ENCODE measurements at regions not wholly inside any gene's neighbourhood (a gene's known extent, or its start where the extent isn't known, plus 50 kb on each side); places are given as distances from the start of the nearest gene placed in this dataset.
"Not testable (repeated sequence)": the region's sequence is repeated elsewhere in the genome, so short reads cannot be mapped to it uniquely, and the experiment has no call there.

DNA sequence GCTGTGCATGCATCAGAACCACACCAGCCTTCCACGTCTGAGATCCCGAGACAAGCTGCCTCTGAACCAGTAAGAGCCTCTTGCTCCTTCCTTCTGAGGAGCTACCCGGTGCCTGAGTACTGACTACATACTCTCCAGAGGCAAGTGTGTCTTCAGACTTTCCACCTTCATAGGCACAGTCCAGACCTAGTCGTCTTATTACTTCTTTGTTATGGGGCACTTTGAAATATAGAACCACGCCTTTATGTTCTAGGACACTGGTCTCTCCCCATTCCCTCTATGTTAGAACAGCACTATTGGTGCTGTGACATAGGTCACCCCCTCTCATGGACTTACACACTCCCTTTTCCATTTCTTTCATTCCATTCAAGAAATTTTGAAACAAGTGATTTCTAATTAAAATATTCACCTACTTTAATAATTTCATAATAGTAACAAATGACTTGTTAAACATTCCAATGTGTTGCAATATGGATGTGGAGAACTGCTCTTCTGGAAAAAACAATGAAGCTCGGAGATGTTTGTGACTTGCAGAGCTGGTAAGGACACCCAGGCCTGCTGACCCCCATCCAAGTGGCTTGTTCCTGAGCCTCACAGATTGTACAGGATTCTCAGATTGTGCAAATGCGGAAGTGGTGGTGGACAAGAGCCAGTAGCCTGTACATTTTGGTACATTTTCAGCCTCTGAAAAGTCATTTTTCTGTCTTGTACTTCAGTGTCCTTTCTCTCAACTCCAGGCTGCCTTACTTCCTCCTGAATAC, 76.1 kb upstream of the SIPA1L2 start:
- DNase-seq: no peak
- no peaks in the 10 kb centered on the region for H3K9me2 ChIP-seq (replicated peaks; ENCODE audit: insufficient read depth, low read length)
- H3K27ac ChIP-seq (ENCODE audit: low read length): no peak overlapping the region
- H3K9me3 ChIP-seq (ENCODE audit: low read length): no peaks in the 10 kb centered on the region
- no peak overlapping the region for H2AFZ ChIP-seq (ENCODE audit: low read length)
- H4K20me1 ChIP-seq (ENCODE audit: insufficient read depth, low read depth, low read length): no peaks in the 10 kb centered on the region
- no peak overlapping the region for H3K9ac ChIP-seq (ENCODE audit: low read length)
- no peaks in the 10 kb centered on the region for H3K79me2 ChIP-seq (ENCODE audit: low read length)
- H3K4me3 ChIP-seq (ENCODE audit: low read length): no peak overlapping the region
- no peaks in the 10 kb centered on the region for H3K27me3 ChIP-seq (ENCODE audit: low read length)
- no peaks in the 10 kb centered on the region for H3K36me3 ChIP-seq (ENCODE audit: insufficient read depth, low read length)
- H3K4me1 ChIP-seq (ENCODE audit: low read length): no peaks in the 10 kb centered on the region
- no peak overlapping the region for H3K4me2 ChIP-seq (ENCODE audit: low read depth, low read length, poor library complexity, severe bottlenecking)

DNA sequence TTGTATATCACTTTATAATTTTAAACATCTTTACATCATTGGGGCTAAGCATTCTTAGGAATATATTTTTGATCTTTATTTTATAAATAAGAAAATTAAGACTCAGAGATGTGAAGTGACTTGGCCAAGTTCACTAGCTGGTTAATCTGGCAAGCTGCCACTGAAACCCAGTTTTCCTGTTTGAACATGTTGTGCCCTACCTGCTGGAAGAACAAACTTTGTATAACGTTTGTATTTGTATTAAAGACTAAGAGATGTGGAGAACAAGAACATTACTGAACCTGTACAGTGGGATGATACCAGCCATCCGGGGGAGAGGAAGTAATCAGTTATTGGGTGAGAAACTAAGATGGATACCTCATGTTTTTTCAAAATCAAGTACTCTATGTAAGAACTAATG, 77.2 kb upstream of the SIPA1L2 start:
- H3K4me2 ChIP-seq (ENCODE audit: low read depth, low read length, poor library complexity, severe bottlenecking): no peak overlapping the region
- H4K20me1 ChIP-seq (ENCODE audit: insufficient read depth, low read depth, low read length): no peaks in the 10 kb centered on the region
- no peak overlapping the region for H2AFZ ChIP-seq (ENCODE audit: low read length)
- no peaks in the 10 kb centered on the region for H3K9me2 ChIP-seq (replicated peaks; ENCODE audit: insufficient read depth, low read length)
- H3K9ac ChIP-seq (ENCODE audit: low read length): no peak overlapping the region
- H3K4me1 ChIP-seq (ENCODE audit: low read length): no peaks in the 10 kb centered on the region
- no peaks in the 10 kb centered on the region for H3K9me3 ChIP-seq (ENCODE audit: low read length)
- H3K36me3 ChIP-seq (ENCODE audit: insufficient read depth, low read length): no peaks in the 10 kb centered on the region
- H3K27ac ChIP-seq (ENCODE audit: low read length): no peak overlapping the region
- H3K4me3 ChIP-seq (ENCODE audit: low read length): no peak overlapping the region
- DNase-seq: no peak
- H3K27me3 ChIP-seq (ENCODE audit: low read length): no peaks in the 10 kb centered on the region
- H3K79me2 ChIP-seq (ENCODE audit: low read length): no peaks in the 10 kb centered on the region

GRCh38 chr1:232709386-232709785, 79.5 kb upstream of the SIPA1L2 start:
- Histone ChIP-seq H3K27ac (ENCODE audit: low read length) (no peak overlapping the region), H3K79me2 (ENCODE audit: low read length) (no peaks in the 10 kb centered on the region), H3K36me3 (ENCODE audit: insufficient read depth, low read length) (no peaks in the 10 kb centered on the region), H3K9me2 (replicated peaks; ENCODE audit: insufficient read depth, low read length) (no peaks in the 10 kb centered on the region), H2AFZ (ENCODE audit: low read length) (no peak overlapping the region), H3K4me2 (ENCODE audit: low read depth, low read length, poor library complexity, severe bottlenecking) (no peak overlapping the region), H4K20me1 (ENCODE audit: insufficient read depth, low read depth, low read length) (no peaks in the 10 kb centered on the region), H3K27me3 (ENCODE audit: low read length) (no peaks in the 10 kb centered on the region), H3K4me3 (ENCODE audit: low read length) (no peak overlapping the region), H3K9me3 (ENCODE audit: low read length) (no peaks in the 10 kb centered on the region), H3K9ac (ENCODE audit: low read length) (no peak overlapping the region), H3K4me1 (ENCODE audit: low read length) (no peaks in the 10 kb centered on the region)
- DNase-seq: no peak

- Histone ChIP-seq H4K20me1 (ENCODE audit: insufficient read depth, low read depth, low read length) (no peaks in the 10 kb centered on the region), H3K4me1 (ENCODE audit: low read length) (no peaks in the 10 kb centered on the region), H3K9me2 (replicated peaks; ENCODE audit: insufficient read depth, low read length) (no peaks in the 10 kb centered on the region), H2AFZ (ENCODE audit: low read length) (no peak overlapping the region), H3K36me3 (ENCODE audit: insufficient read depth, low read length) (no peaks in the 10 kb centered on the region), H3K79me2 (ENCODE audit: low read length) (no peaks in the 10 kb centered on the region), H3K27me3 (ENCODE audit: low read length) (no peaks in the 10 kb centered on the region), H3K27ac (ENCODE audit: low read length) (no peak overlapping the region), H3K4me3 (ENCODE audit: low read length) (no peak overlapping the region), H3K9ac (ENCODE audit: low read length) (no peak overlapping the region), H3K9me3 (ENCODE audit: low read length) (no peaks in the 10 kb centered on the region), H3K4me2 (ENCODE audit: low read depth, low read length, poor library complexity, severe bottlenecking) (no peak overlapping the region)
- DNase-seq: no peak
Observed at GRCh38 chr1:232711996-232712395, 82.1 kb upstream of the SIPA1L2 start.

- no peak overlapping the region for H3K9ac ChIP-seq (ENCODE audit: low read length)
- no peaks in the 10 kb centered on the region for H3K27me3 ChIP-seq (ENCODE audit: low read length)
- no peaks in the 10 kb centered on the region for H3K79me2 ChIP-seq (ENCODE audit: low read length)
- H3K9me3 ChIP-seq (ENCODE audit: low read length): no peaks in the 10 kb centered on the region
- no peak overlapping the region for H3K4me2 ChIP-seq (ENCODE audit: low read depth, low read length, poor library complexity, severe bottlenecking)
- no peak overlapping the region for H3K27ac ChIP-seq (ENCODE audit: low read length)
- H3K4me3 ChIP-seq (ENCODE audit: low read length): no peak overlapping the region
- no peaks in the 10 kb centered on the region for H3K4me1 ChIP-seq (ENCODE audit: low read length)
- no peaks in the 10 kb centered on the region for H4K20me1 ChIP-seq (ENCODE audit: insufficient read depth, low read depth, low read length)
- DNase-seq: no peak
- no peaks in the 10 kb centered on the region for H3K9me2 ChIP-seq (replicated peaks; ENCODE audit: insufficient read depth, low read length)
- no peak overlapping the region for H2AFZ ChIP-seq (ENCODE audit: low read length)
- H3K36me3 ChIP-seq (ENCODE audit: insufficient read depth, low read length): no peaks in the 10 kb centered on the region
Observed at GRCh38 chr1:232713785-232714184, 83.9 kb upstream of the SIPA1L2 start.

GRCh38 chr1:232715154-232715553, 85.2 kb upstream of the SIPA1L2 start:
- H3K9ac ChIP-seq (ENCODE audit: low read length): no peak overlapping the region
- no peaks in the 10 kb centered on the region for H3K36me3 ChIP-seq (ENCODE audit: insufficient read depth, low read length)
- H3K27ac ChIP-seq (ENCODE audit: low read length): no peak overlapping the region
- DNase-seq: no peak
- no peaks in the 10 kb centered on the region for H3K4me1 ChIP-seq (ENCODE audit: low read length)
- no peaks in the 10 kb centered on the region for H3K79me2 ChIP-seq (ENCODE audit: low read length)
- H3K9me3 ChIP-seq (ENCODE audit: low read length): no peaks in the 10 kb centered on the region
- H4K20me1 ChIP-seq (ENCODE audit: insufficient read depth, low read depth, low read length): no peaks in the 10 kb centered on the region
- no peaks in the 10 kb centered on the region for H3K27me3 ChIP-seq (ENCODE audit: low read length)
- H3K4me3 ChIP-seq (ENCODE audit: low read length): no peak overlapping the region
- no peaks in the 10 kb centered on the region for H3K9me2 ChIP-seq (replicated peaks; ENCODE audit: insufficient read depth, low read length)
- H3K4me2 ChIP-seq (ENCODE audit: low read depth, low read length, poor library complexity, severe bottlenecking): no peak overlapping the region
- H2AFZ ChIP-seq (ENCODE audit: low read length): no peak overlapping the region

GRCh38 chr1:232717911-232718310, 87.3 kb upstream of the MAP10 start:
- H3K36me3 ChIP-seq (ENCODE audit: insufficient read depth, low read length); H3K4me3 ChIP-seq (ENCODE audit: low read length); H3K9me2 ChIP-seq (replicated peaks; ENCODE audit: insufficient read depth, low read length); H3K9me3 ChIP-seq (ENCODE audit: low read length); H3K79me2 ChIP-seq (ENCODE audit: low read length); H2AFZ ChIP-seq (ENCODE audit: low read length); DNase-seq; H3K4me2 ChIP-seq (ENCODE audit: low read depth, low read length, poor library complexity, severe bottlenecking); H3K27me3 ChIP-seq (ENCODE audit: low read length); H3K9ac ChIP-seq (ENCODE audit: low read length); H3K4me1 ChIP-seq (ENCODE audit: low read length); H4K20me1 ChIP-seq (ENCODE audit: insufficient read depth, low read depth, low read length); H3K27ac ChIP-seq (ENCODE audit: low read length): not testable (repeated sequence)

GRCh38 chr1:232718928-232719927, 86.0 kb upstream of the MAP10 start:
- no peaks in the 10 kb centered on the region for H3K9me2 ChIP-seq (replicated peaks; ENCODE audit: insufficient read depth, low read length)

More at GRCh38 chr1:232718928-232719927, 86.0 kb upstream of the MAP10 start:
- Histone ChIP-seq H3K36me3 (ENCODE audit: insufficient read depth, low read length) (no peaks in the 10 kb centered on the region), H4K20me1 (ENCODE audit: insufficient read depth, low read depth, low read length) (no peaks in the 10 kb centered on the region), H3K9ac (ENCODE audit: low read length) (no peak overlapping the region), H3K79me2 (ENCODE audit: low read length) (no peaks in the 10 kb centered on the region), H2AFZ (ENCODE audit: low read length) (no peak overlapping the region), H3K4me3 (ENCODE audit: low read length) (no peak overlapping the region), H3K9me3 (ENCODE audit: low read length) (no peaks in the 10 kb centered on the region), H3K27ac (ENCODE audit: low read length) (no peak overlapping the region), H3K4me2 (ENCODE audit: low read depth, low read length, poor library complexity, severe bottlenecking) (no peak overlapping the region), H3K4me1 (ENCODE audit: low read length) (no peaks in the 10 kb centered on the region), H3K27me3 (ENCODE audit: low read length) (no peaks in the 10 kb centered on the region)
- DNase-seq: no peak
